H1 (cell line): ENCODE measurements at regions not wholly inside any gene's neighbourhood (a gene's known extent, or its start where the extent isn't known, plus 50 kb on each side); places are given as distances from the start of the nearest gene placed in this dataset.

ENCODE experiments used
- CTCF ChIA-PET: fragments of 300-600 bp; sonication (Branson Sonifier 250); formaldehyde crosslinking; loops from one replicate; lab custom pipeline; 2021; ENCODE audit not compliant: partially characterized antibody; lab: Charles Lee
- POLR2A ChIA-PET: fragments of 300-600 bp; sonication (Branson Sonifier 250); formaldehyde crosslinking; loops from one replicate; lab custom pipeline; 2021; ENCODE audit warnings: inconsistent platforms; ENCODE audit not compliant: partially characterized antibody; lab: Charles Lee
- DNase-seq, 2 experiments: peaks; one replicate each; pipeline versions ENCODE4 v3.0.0 to v3.0.0-alpha.2; 2010 to 2022; ENCODE audit warnings: low spot score in 2 of 2, low read depth in 1 of 2, mixed read lengths in 1 of 2
- FAIRE-seq: peaks from 2 replicates; lab custom pipeline; 2011; peaks lifted over from hg19 to GRCh38; lab: Jason Lieb, UNC
- H2AFZ ChIP-seq: 2 replicates; pipeline ENCODE4 v1.8.1; 2012; ENCODE audit warnings: low read length, inconsistent platforms
- H2AK5ac ChIP-seq: 2 replicates; pipeline ENCODE4 v1.6.1; 2013; ENCODE audit warnings: low read depth, low read length
- H2BK120ac ChIP-seq: replicated peaks from 2 replicates; pipeline ENCODE3; 2013; ENCODE audit warnings: low read depth, low read length, inconsistent platforms
- H2BK12ac ChIP-seq: 2 replicates; pipeline ENCODE4 v1.6.1; 2013; ENCODE audit warnings: low read depth, low read length
- H2BK15ac ChIP-seq: 2 replicates; pipeline ENCODE4 v1.6.1; 2013; ENCODE audit warnings: low read length
- H2BK20ac ChIP-seq: 2 replicates; pipeline ENCODE4 v1.6.1; 2013; ENCODE audit warnings: low read length
- H2BK5ac ChIP-seq: 2 replicates; pipeline ENCODE4 v1.6.1; 2013; ENCODE audit warnings: low read depth, low read length
- H3K14ac ChIP-seq: 2 replicates; pipeline ENCODE4 v1.6.1; 2013; ENCODE audit warnings: inconsistent platforms; ENCODE audit not compliant: insufficient read length
- H3K18ac ChIP-seq: 2 replicates; pipeline ENCODE4 v1.6.1; 2013; ENCODE audit warnings: low read length; ENCODE audit errors: extremely low read depth
- H3K23ac ChIP-seq: 2 replicates; pipeline ENCODE4 v1.6.1; 2013; ENCODE audit warnings: inconsistent platforms; ENCODE audit not compliant: insufficient read length
- H3K23me2 ChIP-seq: 2 replicates; pipeline ENCODE4 v1.6.1; 2013; ENCODE audit warnings: low read depth, low read length
- H3K27ac ChIP-seq: 2 replicates; pipeline ENCODE4 v1.6.1; 2011; ENCODE audit warnings: low read depth, low read length, inconsistent platforms
- H3K27me3 ChIP-seq, 4 experiments: replicated peaks in 1 of 4; 1 replicate in 1 of 4; 2 replicates in 3 of 4; pipeline versions ENCODE4 v1.6.1 to v1.8.1; 2011 to 2013; ENCODE audit warnings: low read length in 3 of 4, mild to moderate bottlenecking in 3 of 4, inconsistent platforms in 2 of 4, mixed read lengths in 2 of 4, moderate library complexity in 1 of 4; ENCODE audit not compliant: control insufficient read depth in 3 of 4, insufficient read depth in 3 of 4; ENCODE audit errors: extremely low read depth in 1 of 4
- H3K36me3 ChIP-seq, 4 experiments: 2 replicates each; pipeline versions ENCODE4 v1.6.1 to v1.8.1; 2011 to 2013; ENCODE audit warnings: mild to moderate bottlenecking in 4 of 4, low read length in 3 of 4, moderate library complexity in 2 of 4, control low read depth in 1 of 4, inconsistent platforms in 1 of 4; ENCODE audit not compliant: insufficient read depth in 4 of 4, control insufficient read depth in 2 of 4
- H3K4ac ChIP-seq: replicated peaks from 2 replicates; pipeline ENCODE3; 2013; ENCODE audit warnings: low read length, low read depth, mixed read lengths, inconsistent platforms; ENCODE audit not compliant: insufficient read length
- H3K4me1 ChIP-seq, 4 experiments: replicated peaks in 1 of 4; 1 replicate in 1 of 4; 2 replicates in 3 of 4; pipeline versions ENCODE4 v1.6.1 to v1.8.1; 2011 to 2013; ENCODE audit warnings: low read length in 3 of 4, inconsistent platforms in 2 of 4, mixed read lengths in 1 of 4; ENCODE audit not compliant: insufficient read depth in 4 of 4, control insufficient read depth in 3 of 4
- H3K4me2 ChIP-seq, 2 experiments: 2 replicates each; pipeline versions ENCODE4 v1.6.1 to v1.8.1; 2011 to 2013; ENCODE audit warnings: low read depth in 2 of 2, low read length in 2 of 2, control low read depth in 1 of 2, inconsistent platforms in 1 of 2, mild to moderate bottlenecking in 1 of 2; ENCODE audit not compliant: insufficient read depth in 1 of 2
- H3K4me3 ChIP-seq, 4 experiments: fragments of 200-600, 300-600 bp in 1 of 4; sonication (generic), shearing (Covaris generic), sonication (Bioruptor Twin) in 1 of 4; 2 replicates each; pipeline versions ENCODE4 v1.5.1 to v1.8.1; 2011 to 2016; ENCODE audit warnings: low read length in 4 of 4, low read depth in 3 of 4, control low read depth in 2 of 4, inconsistent platforms in 2 of 4, mild to moderate bottlenecking in 2 of 4, mixed read lengths in 1 of 4, moderate library complexity in 1 of 4; ENCODE audit not compliant: insufficient read depth in 2 of 4; ENCODE audit errors: extremely low read depth in 1 of 4
- H3K56ac ChIP-seq: replicated peaks from 2 replicates; pipeline ENCODE3; 2013; ENCODE audit warnings: low read depth, mild to moderate bottlenecking, mixed read lengths, low read length, inconsistent platforms; ENCODE audit not compliant: insufficient read length
- H3K79me1 ChIP-seq: 2 replicates; pipeline ENCODE4 v1.6.1; 2013; ENCODE audit warnings: low read depth, low read length, control low read depth
- H3K79me2 ChIP-seq, 2 experiments: 2 replicates each; pipeline versions ENCODE4 v1.6.1 to v1.8.1; 2012 to 2013; ENCODE audit warnings: low read length in 2 of 2, mild to moderate bottlenecking in 2 of 2, inconsistent platforms in 1 of 2; ENCODE audit not compliant: insufficient read depth in 2 of 2, control insufficient read depth in 1 of 2
- H3K9ac ChIP-seq, 4 experiments: replicated peaks in 1 of 4; 1 replicate in 1 of 4; 2 replicates in 3 of 4; pipeline versions ENCODE4 v1.6.1 to v1.8.1; 2011 to 2013; ENCODE audit warnings: low read depth in 3 of 4, low read length in 3 of 4, control low read depth in 2 of 4, mild to moderate bottlenecking in 2 of 4, moderate library complexity in 2 of 4, inconsistent platforms in 1 of 4; ENCODE audit errors: extremely low read depth in 1 of 4
- H3K9me3 ChIP-seq, 2 experiments: 2 replicates each; pipeline versions ENCODE4 v1.6.1 to v1.8.1; 2012 to 2013; ENCODE audit warnings: mild to moderate bottlenecking in 2 of 2, moderate library complexity in 2 of 2, control low read depth in 1 of 2, inconsistent platforms in 1 of 2, low read depth in 1 of 2, low read length in 1 of 2, mixed read lengths in 1 of 2; ENCODE audit not compliant: insufficient read depth in 2 of 2
- H4K20me1 ChIP-seq, 2 experiments: replicated peaks in 1 of 2; 2 replicates each; pipeline versions ENCODE3 to v1.8.1; 2011 to 2013; ENCODE audit warnings: inconsistent platforms in 2 of 2, low read length in 2 of 2, mild to moderate bottlenecking in 1 of 2; ENCODE audit not compliant: insufficient read depth in 2 of 2, control insufficient read depth in 1 of 2
- H4K5ac ChIP-seq: 2 replicates; pipeline ENCODE4 v1.6.1; 2013; ENCODE audit warnings: low read length, low read depth, mixed read lengths, inconsistent platforms; ENCODE audit not compliant: insufficient read length
- H4K8ac ChIP-seq: 2 replicates; pipeline ENCODE4 v1.8.0; 2013; ENCODE audit warnings: mild to moderate bottlenecking, moderate library complexity, low read length, inconsistent platforms; ENCODE audit not compliant: insufficient read depth; ENCODE audit errors: extremely low read depth
- H4K91ac ChIP-seq: replicated peaks from 2 replicates; pipeline ENCODE3; 2013; ENCODE audit warnings: low read length, mixed read lengths, inconsistent platforms; ENCODE audit not compliant: insufficient read length
- ASH2L ChIP-seq: fragments of 200-600, 300-600 bp; sonication (generic); IDR thresholded peaks from one replicate; pipeline ENCODE4 v1.7.1; 2017; ENCODE audit warnings: low read length
- BRCA1 ChIP-seq: IDR thresholded peaks from 2 replicates; pipeline ENCODE4 v1.6.1; 2012; ENCODE audit warnings: low read depth, low read length, improper control_type of control experiment
- CEBPB ChIP-seq: IDR thresholded peaks from 2 replicates; pipeline ENCODE4 v1.6.1; 2012; ENCODE audit warnings: low read depth, low read length
- SAP30 ChIP-seq: fragments of 300-600 bp; sonication (generic); IDR thresholded peaks from 2 replicates; pipeline ENCODE4 v1.7.1; 2012; ENCODE audit warnings: low read length, moderate library complexity, mild to moderate bottlenecking, inconsistent platforms; ENCODE audit not compliant: insufficient read depth, insufficient replicate concordance
- WGBS, 2 experiments: shearing (Covaris generic) in 1 of 2; methylation state at CpG; one replicate each; pipeline versions ENCODE4 v1.1.6 to v1.1.7; 2013 to 2015; ENCODE audit warnings: low lambda C conversion rate in 2 of 2, mixed read lengths in 2 of 2, inconsistent platforms in 1 of 2, low coverage in 1 of 2, missing lambda C conversion rate in 1 of 2; ENCODE audit not compliant: insufficient replicate concordance in 2 of 2, insufficient coverage in 1 of 2, insufficient read length in 1 of 2; ENCODE audit errors: extremely low coverage in 1 of 2, missing lambda C conversion rate in 1 of 2; 5-methylcytosine and 5-hydroxymethylcytosine counted together
- TF ChIP-seq, protein P1 (sequence below): IDR thresholded peaks from 2 replicates; pipeline ENCODE4 v1.6.1; 2012; ENCODE audit warnings: low read length, inconsistent platforms

GRCh38 chr2:53315149-53315548, 452.5 kb upstream of the CHAC2 start:
- Histone ChIP-seq H3K23ac (no peak overlapping the region), H2BK20ac (no peak overlapping the region), H3K9me3 (no peaks in the 10 kb centered on the region), H3K27ac (no peak overlapping the region), H3K79me2 (no peaks in the 10 kb centered on the region), H4K91ac (no peak overlapping the region), H3K4ac (no peak overlapping the region), H3K9ac (no peak overlapping the region), H3K56ac (no peak overlapping the region), H3K79me1 (no peaks in the 10 kb centered on the region), H3K27me3 (peaks cover 0 to 2% (median 0%) of the 10 kb centered on the region in 4 experiments; a peak in 1 of 7 replicates), H2AFZ (no peak overlapping the region), H2BK5ac (no peak overlapping the region), H3K4me3 (no peak overlapping the region), H3K18ac (no peak overlapping the region), H4K8ac (no peak overlapping the region), H3K23me2 (no peaks in the 10 kb centered on the region), H3K4me2 (no peak overlapping the region), H4K20me1 (no peaks in the 10 kb centered on the region), H2BK15ac (no peak overlapping the region), H3K4me1 (peaks cover 0 to 4% (median 0%) of the 10 kb centered on the region in 4 experiments; a peak in 1 of 7 replicates), H3K14ac (no peak overlapping the region), H2BK120ac (no peak overlapping the region), H4K5ac (no peak overlapping the region), H2BK12ac (no peak overlapping the region), H3K36me3 (no peaks in the 10 kb centered on the region), H2AK5ac (no peak overlapping the region)
- ChIA-PET POLR2A (no interaction called here), CTCF (interaction anchor here (1.2 kb wide), 1 partner anchor 342 kb away, joined by 4 read pairs; no protein-coding TSS in a partner anchor)
- WGBS, 2 experiments = 93 to 100% methylated on average over 1 to 3 of the region's 3 CpGs
- DNase-seq (no peak), FAIRE-seq (no peak)
- TF ChIP-seq, protein P1, sequence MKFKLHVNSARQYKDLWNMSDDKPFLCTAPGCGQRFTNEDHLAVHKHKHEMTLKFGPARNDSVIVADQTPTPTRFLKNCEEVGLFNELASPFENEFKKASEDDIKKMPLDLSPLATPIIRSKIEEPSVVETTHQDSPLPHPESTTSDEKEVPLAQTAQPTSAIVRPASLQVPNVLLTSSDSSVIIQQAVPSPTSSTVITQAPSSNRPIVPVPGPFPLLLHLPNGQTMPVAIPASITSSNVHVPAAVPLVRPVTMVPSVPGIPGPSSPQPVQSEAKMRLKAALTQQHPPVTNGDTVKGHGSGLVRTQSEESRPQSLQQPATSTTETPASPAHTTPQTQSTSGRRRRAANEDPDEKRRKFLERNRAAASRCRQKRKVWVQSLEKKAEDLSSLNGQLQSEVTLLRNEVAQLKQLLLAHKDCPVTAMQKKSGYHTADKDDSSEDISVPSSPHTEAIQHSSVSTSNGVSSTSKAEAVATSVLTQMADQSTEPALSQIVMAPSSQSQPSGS = no peak
- TF ChIP-seq ASH2L (no peak), BRCA1 (no peak), CEBPB (no peak), SAP30 (no peak)
